ENCODE measurements at regions not wholly inside any gene's neighbourhood (a gene's known extent, or its start where the extent isn't known, plus 50 kb on each side); places are given as distances from the start of the nearest gene placed in this dataset.

DNA sequence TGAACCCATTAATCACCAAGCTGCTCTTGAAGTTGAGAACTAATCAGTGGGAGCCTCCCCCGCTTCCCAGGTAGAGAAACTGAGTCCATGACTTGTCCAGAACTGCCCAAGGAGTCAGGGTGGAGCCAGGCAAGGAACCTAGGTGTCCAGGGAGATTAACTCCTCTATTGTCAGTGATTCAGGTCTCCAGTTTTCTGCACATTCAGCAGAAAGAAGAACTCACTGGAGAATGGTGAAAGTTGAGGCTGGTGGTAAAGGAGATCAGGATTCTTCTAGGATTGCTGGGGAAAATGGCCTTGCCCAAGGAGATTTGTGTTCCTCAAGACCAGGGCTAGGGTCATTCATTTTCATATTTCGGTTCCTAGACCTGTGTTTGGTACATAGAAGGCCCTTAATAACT, 87.2 kb upstream of the CISTR start:
- DNase-seq, result no peak

DNA sequence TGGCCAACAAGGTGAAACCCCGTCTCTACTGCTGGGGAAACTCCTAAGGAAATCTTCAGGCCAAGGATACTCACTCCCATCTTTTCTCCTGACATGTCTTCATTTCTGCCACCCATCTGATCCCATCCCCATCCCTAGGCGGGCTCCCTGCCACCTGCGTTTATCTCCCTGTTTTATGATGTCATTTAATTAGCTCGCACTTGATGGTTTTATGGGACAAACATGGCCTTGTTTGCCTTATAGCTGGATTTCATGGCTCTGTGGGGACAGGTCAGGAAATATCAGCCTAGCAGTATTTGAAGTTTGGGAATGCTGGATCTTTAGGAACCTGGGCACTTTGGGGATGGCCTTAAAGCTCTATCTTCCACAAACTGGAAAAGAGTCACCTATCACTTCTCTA, 88.5 kb upstream of the CISTR start:
- no peak for DNase-seq

DNA sequence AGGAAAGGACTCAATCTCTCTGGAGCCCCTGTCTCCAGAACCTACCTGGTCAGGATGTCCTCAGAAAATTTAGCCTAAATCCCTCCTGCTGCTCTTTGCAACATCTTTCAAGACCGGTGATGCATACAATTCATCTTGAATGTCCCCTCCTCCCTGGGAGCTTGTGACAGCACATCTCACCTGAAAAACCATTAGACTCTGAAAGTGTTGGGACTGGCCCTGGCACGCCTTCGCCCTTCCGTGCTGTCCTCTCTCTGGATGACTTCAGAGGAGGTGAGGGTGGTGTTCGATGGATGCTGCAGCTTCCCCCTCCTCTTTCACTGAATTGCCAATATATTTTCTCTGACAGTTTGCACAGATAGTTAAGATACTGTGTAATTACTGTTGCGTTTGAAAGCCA, 90.9 kb upstream of the CISTR start:
- no peak for DNase-seq

DNA sequence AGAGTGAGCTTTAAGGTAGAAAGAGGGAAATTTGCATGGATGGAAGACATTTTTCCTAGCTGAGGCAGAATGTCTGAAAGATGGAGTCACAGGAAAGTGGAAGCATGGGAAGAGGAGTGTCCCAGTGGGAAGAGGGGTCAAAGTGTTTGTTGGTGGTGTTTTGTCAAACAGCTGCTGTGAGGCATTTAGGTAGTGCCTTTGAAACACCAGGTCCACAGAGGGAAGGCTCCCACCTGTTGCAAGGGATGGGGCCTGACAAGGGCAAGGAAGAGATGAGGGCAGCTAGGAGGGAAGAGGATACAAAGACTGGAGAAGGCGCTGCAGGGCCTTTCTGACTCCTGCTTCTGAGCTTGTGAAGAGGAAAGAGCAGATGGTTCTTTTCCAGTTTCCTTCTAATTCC, 91.8 kb upstream of the CISTR start:
- no peak for DNase-seq

DNA sequence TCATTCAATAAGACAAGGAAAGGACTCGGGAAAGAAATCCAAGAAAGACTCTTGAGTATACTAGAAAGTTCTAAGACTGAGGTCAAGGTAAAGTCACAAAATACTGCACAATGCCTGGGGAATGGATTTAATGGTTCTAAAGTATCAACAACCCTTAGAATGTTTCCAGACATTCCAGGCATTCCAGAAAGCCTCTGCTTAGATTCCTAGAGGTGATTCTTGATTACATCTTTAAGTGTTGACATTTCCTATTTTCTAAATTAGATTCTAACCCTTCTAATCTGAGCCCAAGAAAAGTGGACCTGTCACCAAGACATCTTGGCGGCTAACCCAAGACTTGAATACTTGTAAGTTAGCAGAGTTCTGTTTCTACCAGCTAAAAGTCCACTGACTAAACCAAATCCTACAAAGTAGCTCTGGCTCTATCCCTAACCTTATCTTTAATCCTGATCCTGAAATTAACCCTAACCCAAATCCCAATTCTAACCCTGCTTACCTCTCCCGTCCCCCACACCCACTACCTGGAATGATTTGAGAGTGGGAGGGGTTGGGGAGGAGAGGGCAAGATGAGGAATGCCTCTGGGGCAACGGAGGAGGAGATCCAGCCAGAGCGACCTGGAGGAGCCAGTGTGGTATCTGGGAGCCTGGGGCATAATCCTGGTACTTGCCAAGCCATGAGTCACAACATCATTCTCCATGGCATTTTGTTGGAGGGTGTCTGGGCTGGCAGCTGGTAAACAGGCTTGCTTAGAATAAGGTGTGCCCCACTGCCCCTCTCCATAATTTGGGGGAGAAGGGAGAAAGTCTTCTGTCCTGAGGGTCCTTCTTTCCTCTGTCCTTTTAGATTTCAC, 93.4 kb upstream of the HOXC13 start:
- no peak for DNase-seq

DNA sequence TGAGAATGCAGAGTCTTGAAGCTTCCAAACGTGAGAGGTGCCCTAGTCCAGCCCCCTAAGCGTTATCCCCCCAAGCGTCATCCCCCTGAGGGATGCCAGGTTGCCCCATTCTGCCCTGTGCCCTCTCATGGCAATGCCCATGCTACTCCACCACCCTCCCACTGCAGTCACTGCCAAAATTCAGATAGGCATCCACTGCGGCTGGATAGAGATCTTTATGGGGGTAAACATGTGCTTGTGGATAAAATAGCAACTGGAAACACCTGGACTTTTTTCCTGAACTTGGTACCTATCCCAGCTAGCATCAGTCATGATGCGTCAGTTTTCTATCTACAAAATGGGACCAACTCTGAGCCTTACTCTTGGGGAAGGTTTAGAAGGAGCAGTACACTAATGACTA, 92.7 kb upstream of the HOXC13 start:
- no peak for DNase-seq

DNA sequence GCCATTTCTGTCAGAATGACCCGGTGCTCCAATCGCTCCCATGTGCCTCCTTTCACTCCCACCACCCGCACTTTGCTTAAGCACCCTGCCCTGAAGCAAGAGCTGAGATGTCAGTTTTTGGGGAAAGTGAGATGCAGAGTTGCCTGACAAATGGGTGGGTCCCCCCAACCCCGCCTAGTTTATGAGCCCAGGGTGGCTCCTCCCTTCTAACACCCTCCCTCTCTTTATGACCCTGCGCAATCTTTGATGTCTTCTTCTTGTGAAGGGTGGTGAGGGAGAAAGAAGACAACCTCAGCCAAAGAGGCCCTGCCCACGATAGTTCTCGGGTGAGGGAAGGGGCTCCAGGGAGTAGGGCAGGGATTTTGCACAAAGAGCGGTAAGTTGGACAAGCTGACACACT, 89.5 kb upstream of the HOXC13 start:
- no peak for DNase-seq

DNA sequence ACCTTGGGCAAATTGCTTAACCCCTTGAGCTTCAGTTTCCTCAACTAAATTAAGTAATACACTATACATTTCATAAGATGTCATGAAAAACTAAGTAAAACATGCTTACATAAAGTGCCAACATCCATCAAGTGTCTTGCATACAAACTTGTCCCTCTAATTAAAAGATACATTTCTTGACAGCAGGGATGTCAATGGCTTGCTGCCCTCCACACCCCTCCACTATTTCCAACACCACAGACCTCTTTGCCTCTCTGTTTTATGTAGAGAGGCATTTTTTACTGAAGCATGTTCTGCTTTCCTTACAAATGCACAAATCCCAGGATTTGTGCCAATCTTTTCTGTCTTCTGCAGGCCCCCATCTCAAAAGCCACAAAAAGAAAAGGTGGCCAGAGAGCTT, 89.0 kb upstream of the HOXC13 start:
- no peak for DNase-seq

DNA sequence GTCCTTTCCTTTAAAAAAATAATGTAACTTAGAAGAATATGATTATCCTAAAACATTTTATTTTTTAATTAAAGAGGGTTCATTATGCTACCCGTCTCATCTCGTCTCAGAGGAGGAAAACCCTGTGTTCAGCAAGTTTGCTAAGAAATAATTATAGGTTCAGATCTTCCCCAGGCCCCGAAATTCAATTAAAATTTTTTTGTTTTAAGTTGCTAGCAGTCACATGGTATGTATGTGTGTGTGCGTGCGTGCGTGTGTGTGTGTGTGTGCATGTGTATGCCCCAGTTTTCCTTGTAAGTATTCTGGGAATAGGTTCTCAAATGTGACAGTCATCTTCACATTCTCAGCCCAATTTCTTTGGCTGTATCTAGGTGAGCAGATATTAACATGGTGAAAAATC, 86.6 kb upstream of the HOXC13 start:
- no peak for DNase-seq

DNA sequence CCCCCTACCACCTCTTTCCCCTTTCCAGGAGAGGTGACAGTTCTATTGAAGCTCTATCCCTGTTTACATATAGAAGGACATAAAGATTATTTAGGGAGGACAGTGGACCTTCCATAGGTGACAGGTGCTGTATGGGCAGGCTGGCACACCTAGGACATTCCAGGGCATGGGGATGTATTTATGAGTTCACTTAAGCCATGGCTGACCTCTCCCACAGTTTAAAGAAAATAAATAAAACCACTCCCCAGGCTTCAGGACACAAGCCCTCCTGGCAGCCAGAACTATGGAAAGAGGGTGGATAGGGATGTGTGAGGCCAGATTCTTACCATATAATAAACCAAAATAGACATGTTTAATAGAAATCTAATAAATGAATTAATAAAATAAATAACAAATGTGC, 85.6 kb upstream of the HOXC13 start:
- no peak for DNase-seq

DNA sequence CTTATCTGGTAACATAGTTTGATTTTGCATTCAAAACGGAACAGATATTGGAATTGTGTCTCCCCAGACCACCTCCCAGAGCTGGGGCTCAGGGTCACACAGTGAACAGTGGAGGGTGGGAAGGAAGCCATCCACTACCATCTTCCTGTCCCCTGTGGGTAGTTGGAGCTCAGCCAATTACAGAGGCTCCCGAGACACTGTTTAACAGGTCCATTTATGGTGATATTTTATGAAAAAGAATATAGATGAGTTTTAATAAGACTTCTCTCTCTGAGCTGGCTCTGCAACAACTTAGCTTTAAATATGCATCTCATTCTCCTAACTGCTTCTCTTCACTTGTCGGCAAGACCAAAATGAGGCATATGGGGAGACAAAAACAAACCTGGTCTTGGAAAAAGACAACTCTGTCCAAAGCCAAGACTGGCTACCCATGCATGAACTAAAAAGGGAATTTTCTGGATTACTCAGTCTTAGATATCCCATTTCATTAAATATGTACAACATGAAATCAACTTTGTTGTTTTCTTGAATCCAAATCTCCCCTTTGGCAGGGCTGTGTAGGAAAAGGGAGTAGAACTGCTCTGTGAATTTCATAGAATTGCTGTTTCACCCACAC, 83.8 kb upstream of the HOXC13 start:
- DNase-seq, result no peak

DNA sequence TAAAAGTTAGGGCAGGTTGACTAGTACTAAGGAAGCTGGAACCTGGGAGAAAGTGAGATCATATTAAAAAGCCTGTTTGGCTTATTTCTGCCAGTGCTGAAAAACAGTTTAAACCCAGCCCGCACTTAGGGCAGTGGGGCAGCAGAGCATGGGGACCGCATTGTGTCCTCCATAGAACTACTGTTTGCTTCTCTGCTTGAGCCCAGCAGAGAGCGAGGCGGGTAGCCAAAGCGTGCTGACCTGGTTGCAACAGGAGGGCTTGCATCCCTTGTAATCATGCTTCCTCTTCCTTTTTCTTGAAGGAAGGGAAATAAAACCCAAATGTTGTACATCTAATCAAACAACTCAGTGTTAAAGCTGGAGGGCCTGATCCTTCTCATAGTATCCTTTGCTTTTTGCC, 82.5 kb upstream of the HOXC13 start:
- no peak for DNase-seq

DNA sequence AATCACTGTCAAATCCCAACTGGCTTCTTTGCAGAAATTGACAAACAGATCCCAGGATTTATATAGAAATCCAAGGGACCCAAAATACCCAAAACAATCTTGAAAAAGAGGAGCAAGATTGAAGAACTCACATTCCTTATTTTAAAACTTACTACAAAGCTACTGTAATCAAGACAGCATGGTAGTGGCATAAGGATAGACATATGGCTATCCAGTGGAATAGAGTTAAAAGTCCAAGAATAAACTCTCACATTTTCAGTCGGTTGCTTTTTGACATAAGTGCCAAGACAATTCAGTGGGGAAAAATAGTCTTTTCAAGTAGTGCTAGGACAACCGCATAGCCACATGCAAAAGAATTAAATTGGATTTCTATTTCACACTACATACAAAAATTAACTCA, 81.0 kb upstream of the HOXC13 start:
- DNase-seq, result no peak

DNA sequence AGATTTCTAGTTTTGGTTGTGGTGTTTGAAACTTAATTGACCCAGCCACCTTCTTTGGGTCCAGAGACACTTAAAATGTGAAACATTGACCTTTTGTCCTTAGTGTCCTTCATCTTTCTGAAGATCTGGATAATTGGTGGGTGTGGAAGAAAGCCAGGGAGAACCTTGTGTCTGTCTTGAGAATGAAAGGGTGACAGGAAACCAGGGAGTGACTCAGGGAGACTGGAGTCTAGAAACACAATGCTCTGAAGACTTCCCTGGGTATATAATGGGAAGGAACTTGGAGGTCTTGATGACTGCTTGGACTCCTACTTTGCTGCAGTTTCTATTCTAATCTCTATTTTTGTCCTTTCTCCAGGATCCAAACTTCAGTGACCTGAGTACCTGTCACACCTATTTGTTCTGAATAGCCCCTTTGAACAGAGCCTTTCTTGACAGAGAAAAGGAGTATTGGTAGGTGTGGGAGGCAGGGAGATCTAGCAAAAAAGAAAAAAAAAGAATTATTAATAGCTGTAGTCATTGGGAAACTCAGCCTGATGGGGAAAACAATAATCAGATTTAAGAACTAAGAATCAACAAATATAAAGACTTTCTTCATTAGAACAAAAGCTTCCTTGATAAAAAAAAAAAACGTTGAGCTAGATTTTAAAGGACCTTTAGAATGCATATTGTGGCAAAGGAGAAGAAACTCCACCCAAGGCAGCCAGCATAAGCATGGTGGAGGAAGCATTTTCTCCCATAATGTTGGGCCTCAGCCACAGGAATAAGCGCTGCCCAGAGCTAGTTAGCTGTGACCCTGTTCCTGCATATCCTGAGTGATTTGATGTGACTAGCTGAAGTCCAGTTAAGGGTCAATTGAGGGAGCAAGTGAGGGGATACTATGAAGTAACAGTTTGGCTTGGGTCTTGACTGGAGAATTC, 77.9 kb upstream of the HOXC13 start:
- DNase-seq, result no peak

DNA sequence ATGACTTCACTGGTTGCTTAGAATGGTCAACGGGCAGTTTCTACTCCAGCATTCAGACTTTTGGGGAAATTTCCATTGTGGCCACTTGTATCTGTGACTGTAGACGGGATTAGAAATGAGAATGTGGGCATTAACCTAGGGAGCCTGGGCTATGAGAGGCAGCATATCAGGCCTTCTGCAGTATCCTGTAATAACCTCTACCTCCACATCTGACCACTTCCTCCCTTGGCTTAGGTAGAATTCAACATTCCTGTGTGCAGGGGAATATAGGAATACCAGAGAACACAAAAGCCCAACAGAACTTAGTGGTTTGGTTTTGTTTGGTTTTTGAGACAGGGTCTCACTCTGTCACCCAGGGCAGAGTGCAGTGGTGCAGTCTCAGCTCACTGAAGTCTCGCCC, 76.4 kb upstream of the HOXC13 start:
- no peak for DNase-seq

DNA sequence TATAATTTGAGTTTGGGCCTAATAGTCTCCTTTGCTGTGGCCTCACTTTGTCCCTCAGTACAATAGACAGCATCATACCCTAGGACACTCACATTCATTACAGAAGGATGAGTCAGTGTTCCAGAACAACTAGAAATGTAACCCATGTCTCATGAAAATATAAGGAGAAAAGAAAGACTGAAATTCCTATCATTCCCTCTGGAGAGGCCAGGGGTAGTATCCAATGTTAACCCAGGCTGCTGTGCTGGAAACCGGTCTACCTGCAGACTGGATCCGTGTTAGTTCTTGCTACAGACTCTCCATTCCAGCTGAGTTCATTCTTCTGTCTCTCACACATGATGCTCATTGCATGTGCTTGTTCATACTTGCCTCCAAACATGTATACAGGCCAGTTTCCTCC, 75.8 kb upstream of the HOXC13 start:
- DNase-seq, result no peak

DNA sequence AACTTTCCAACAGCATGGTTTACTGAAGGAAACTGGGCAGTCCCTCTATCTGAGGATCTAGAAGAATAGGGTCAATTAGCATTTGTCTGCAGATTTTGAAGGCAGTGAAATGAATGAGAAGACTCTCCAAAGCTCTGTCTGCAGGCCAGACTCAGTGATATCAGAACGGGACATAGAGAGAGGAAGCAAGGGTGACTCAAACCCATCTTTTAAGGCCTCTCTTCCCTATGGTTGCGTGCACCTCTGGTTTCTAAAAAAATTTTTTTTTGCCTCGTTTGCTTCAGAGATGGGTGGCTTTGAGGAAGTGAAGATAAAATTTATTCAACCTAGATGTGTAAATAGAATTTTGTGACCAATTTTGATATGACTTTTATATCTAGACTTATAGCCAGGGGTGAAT, 71.9 kb upstream of the HOXC13 start:
- no peak for DNase-seq

DNA sequence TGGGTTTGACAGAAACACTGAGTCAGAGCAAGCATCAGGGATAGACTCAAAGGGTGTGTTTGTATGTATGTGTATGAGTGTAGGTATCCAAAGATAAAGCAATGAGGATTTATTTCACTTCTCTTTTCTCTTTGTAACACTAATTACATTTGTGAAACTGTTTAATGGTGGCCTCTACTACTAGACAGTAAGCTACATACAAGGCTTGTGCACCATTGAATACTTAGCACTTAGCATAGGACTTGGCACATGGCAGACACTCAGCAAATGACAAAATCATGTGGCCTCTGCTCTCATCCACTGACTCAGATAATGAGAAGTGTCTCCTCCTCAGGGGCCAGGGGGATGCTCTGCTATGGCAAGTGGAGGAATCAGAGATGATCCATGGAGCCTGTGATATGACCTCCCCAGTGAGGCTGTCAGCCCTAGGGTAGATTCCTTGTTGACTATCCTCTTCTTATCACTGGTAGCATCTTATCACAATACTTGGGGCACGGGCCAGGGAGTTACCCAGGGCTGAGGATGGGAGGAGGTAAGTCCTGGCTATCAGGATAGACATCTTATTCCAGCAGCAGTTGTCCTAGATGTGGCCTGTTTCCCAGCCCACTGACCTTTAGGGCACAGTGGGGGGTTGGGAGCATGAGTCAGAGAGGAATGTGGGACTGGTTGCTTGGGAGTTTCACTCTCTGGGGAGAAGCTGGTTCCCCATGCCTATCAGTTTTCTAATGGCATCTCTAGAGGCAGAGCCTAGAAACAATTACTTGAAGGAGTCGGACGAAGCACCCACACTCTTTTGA, 71.2 kb upstream of the HOXC13 start:
- DNase-seq, result no peak

DNA sequence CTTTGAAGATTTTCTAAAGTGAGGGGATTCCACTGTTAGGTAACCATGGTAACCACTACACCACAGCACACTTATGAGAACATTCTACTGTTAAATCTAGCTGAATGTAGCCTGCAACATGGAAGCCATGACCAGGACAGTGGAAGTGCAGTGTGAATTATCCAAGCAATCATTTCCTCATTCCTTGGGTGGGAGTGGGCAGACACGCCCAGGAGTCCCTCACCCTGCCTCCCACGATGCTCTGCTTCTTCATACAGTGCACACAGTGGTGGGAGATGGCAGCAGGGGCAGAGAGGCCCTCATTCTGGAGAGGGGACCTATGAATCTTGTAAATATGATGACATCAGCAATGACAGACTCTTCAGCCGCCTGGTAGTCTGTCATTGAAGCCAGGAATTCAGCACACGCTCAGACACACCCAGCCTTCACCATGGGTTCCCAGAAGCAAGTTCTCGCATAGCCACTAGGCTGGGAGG, 70.1 kb upstream of the HOXC13 start:
- DNase-seq, result no peak

DNA sequence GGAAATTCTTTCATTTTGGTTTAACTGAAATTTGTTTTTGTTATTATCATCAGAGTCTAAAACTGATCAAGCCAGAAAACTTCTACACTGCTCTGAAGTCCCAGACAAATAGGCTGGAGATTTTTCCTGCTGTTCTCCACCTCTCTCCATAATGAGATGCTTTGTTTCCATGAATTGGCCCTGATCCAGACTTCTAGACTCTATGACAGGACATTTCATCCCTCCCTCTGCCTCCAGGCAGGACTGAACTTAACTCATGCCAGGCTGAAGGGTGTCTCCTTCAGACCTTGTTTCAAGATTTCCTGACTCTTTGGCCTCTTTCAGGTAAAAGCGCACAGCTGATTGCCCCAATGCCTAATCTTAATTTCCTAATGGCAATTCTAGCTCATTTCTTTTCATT, 69.1 kb upstream of the HOXC13 start:
- no peak for DNase-seq

DNA sequence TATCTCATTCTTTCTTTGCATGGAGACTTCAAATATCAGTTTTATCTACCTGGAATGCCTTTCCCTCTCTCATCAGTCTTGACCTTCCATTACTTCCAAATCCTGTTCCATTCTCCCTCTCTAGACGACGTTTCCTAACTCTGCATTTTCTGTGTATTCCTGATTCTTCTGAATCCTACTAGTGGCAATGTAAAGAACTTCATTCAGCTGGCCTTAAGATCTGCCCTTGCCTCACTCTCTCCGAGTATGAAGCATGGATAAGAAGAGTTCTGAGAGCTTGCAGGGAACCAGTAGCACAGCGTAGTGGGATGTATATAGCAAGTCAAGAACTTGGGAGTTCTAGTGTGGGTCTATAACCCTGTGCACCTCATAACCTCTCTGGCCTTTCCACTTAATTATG, 68.5 kb upstream of the HOXC13 start:
- no peak for DNase-seq

DNA sequence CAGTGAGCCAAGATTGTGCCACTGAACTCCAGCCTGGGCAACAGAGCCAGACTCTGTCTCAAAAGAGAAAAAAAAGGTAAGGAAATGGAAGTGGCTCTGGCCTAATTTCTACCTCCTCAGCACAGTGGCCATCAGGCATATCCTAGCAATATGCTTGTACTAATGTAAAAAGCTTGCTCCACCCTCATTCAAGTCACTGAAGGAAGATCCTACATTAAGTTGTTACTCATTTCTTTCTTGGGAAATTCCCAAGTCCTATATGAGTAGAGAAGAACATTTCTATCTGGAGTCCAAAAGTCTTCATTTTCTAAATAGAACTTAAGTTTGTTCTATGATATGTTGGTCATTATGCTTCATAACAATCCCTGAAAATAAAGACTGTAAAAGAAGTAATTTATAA, 67.3 kb upstream of the HOXC13 start:
- no peak for DNase-seq

DNA sequence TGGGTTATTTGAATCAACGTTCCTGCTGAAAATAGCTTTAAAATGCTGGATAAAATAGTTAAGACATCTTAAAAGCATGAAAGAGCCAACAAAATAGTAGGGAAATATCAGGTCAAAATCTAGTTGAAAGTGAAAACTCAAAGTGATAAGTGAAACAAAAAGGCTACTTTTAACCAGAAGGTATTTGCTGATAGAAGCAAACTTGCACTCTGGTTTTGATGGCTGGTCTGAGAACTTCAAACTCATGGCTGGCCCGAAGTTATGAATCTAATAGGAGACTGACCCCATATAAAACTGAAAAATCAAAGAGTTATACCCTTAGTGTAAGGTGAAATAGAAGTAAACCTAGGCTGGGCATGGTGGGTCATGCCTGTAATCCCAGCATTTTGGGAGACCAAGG, 66.3 kb upstream of the HOXC13 start:
- no peak for DNase-seq
